22Rv1 (cell line): ENCODE measurements at regions not wholly inside any gene's neighbourhood (a gene's known extent, or its start where the extent isn't known, plus 50 kb on each side); places are given as distances from the start of the nearest gene placed in this dataset.
"Not testable (repeated sequence)": the region's sequence is repeated elsewhere in the genome, so short reads cannot be mapped to it uniquely, and the experiment has no call there.

Experiments
- CTCF ChIP-seq: fragments of 450-650 bp; IDR thresholded peaks from 2 replicates; pipeline ENCODE4 v1.5.1; 2017; ENCODE audit warnings: mild to moderate bottlenecking
- ZFX ChIP-seq: fragments of 450-650 bp; IDR thresholded peaks from 2 replicates; pipeline ENCODE4 v1.6.1; 2017; ENCODE audit warnings: antibody characterized with exemption, borderline replicate concordance

GRCh38 chr2:13389172-13389571, 672.4 kb downstream of the TRIB2 start:
- not testable (repeated sequence) for TF ChIP-seq CTCF, ZFX
